ENCODE measurements at regions not wholly inside any gene's neighbourhood (a gene's known extent, or its start where the extent isn't known, plus 50 kb on each side); places are given as distances from the start of the nearest gene placed in this dataset.

DNA sequence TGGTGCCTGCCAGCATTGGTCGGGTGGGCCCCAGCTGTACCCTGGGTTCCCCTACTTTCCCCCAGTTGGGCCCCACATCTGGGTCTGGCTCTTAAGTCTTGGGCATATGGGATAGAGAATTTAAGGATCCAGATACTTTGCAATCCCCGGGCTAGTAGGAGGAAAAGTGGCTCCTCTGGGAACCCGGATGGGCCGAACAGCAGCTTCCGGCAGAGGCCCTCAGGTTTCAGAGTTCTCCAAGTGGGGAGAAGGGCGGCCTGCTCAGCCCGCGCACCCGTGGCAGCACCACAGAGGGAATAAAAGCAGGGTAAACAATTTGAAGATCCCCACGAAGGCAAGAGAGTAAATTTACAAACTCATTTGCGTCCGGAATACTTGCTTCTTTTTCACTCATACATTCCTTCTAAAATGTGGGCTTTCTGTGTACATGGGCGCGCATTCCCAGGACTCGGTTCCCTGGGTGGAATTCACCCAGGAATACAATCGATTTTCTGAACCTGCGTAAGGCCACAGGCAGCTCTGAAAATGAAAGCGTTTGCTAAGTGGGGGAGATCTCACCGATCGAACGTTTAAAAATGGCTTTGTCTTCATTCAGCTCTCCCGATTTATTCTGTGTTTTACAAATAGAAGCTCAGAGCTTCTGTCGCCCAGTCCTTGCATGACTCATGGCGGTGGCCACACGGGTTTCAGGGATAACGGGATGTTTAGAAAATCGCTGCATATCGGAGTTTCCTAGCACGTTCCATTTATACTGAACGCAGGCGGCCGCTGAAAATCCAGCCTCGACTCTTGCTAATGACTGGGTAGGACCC is 74.0 kb upstream of the POLG start:
- Histone ChIP-seq H3K36me3 (ENCODE audit: control insufficient read depth in 5 of 5, insufficient read depth in 5 of 5, low read length in 5 of 5) (no peaks in the 10 kb centered on the region), H3K9me3 (ENCODE audit: control insufficient read depth in 5 of 5, low read length in 5 of 5) (no peaks in the 10 kb centered on the region), H3K9ac (ENCODE audit: low read length in 5 of 5) (no peak overlapping the region), H3K4me1 (ENCODE audit: control insufficient read depth in 5 of 5, insufficient read depth in 5 of 5, low read length in 5 of 5) (peaks cover 0 to 47% (median 37%) of the 10 kb centered on the region in 5 donors), H3K27me3 (ENCODE audit: control insufficient read depth in 5 of 5, insufficient read depth in 4 of 5, low read length in 5 of 5) (peaks cover 84 to 100% (median 93%) of the 10 kb centered on the region in 5 donors), H3K27ac (ENCODE audit: low read depth, low read length) (no peak overlapping the region), H3K4me3 (ENCODE audit: low read depth in 1 of 5, low read length in 5 of 5) (peak overlapping the region; percentile 19 to 60 (median 39))

DNA sequence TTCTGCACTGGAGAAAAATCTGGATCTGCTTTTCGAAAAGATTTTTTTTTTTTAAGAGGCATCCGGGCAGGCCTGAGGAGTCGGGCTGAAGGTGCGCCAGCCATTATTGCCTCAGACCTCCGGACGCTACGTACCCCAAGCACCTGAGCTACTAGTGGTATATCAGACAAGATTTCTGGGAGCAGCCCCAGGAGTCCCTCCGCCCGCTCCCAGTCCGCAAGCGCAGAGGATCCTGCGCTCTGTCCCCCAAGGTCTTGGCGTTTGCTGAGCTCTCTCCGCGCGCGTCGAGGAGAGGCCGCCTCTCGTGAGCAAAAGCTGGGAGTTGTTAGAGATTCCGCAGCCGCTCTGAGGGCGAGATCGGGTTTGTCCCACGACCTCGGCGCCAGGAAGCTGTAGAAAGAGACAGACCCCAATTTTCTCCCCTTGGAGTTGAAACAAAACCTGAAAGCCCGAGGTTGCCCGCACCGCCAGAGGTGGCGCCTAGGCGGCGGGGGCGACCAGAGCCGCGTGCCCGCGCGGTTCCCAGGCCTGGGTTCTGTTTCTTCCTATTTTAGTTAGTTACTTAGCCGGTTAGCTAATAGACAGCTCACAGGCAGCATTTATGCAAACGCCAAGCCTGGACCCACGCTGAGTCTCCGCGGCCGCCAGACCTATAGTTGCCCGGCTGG is 72.5 kb upstream of the POLG start:
- Histone ChIP-seq H3K9ac (ENCODE audit: low read length in 5 of 5) (no peak overlapping the region), H3K27ac (ENCODE audit: low read depth, low read length) (no peak overlapping the region), H3K36me3 (ENCODE audit: control insufficient read depth in 5 of 5, insufficient read depth in 5 of 5, low read length in 5 of 5) (no peaks in the 10 kb centered on the region), H3K27me3 (ENCODE audit: control insufficient read depth in 5 of 5, insufficient read depth in 4 of 5, low read length in 5 of 5) (peaks cover 82 to 99% (median 91%) of the 10 kb centered on the region in 5 donors), H3K4me1 (ENCODE audit: control insufficient read depth in 5 of 5, insufficient read depth in 5 of 5, low read length in 5 of 5) (peaks cover 0 to 49% (median 37%) of the 10 kb centered on the region in 5 donors), H3K4me3 (ENCODE audit: low read depth in 1 of 5, low read length in 5 of 5) (peak overlapping the region in 1 of 5 donors; percentile 32), H3K9me3 (ENCODE audit: control insufficient read depth in 5 of 5, low read length in 5 of 5) (no peaks in the 10 kb centered on the region)

DNA sequence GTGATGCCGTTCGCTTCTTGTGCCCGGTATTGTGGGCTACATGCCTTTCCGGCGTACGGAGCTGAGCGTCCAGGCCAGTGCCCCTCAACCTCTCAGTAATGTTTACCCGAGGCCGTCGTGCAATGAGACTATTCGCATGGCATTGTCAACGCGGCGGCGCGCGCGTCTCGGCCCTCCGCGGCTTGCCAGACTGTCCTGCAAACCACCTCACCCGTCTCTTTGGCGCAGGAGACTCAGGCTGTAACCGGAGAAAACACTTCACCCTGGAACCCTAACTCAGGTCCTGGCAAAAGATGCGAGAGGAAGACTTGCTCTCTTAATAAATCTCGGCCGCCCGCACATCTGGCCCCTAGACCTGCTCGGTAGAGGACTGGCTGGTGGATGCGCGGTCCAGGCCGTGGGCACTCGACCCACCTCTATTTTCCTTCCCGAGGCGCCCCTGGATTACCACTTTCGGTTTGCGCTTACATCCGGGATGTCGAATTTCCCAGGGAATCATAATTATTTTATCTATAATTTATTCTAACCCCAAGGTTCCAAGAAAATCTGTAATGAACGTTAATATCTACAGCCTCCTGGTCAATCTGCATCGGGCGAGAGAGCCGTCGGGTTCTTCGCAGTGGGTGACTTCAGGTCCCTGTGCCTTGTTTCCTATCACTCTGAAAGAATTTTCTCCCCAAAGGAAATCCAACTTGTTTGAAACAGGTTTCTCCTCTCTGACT is 71.8 kb upstream of the POLG start:
- H3K36me3 ChIP-seq (ENCODE audit: control insufficient read depth in 5 of 5, insufficient read depth in 5 of 5, low read length in 5 of 5): no peaks in the 10 kb centered on the region
- H3K27me3 ChIP-seq (ENCODE audit: control insufficient read depth in 5 of 5, insufficient read depth in 4 of 5, low read length in 5 of 5): peaks cover 76 to 99% (median 88%) of the 10 kb centered on the region in 5 donors
- peaks cover 0 to 50% (median 36%) of the 10 kb centered on the region in 5 donors for H3K4me1 ChIP-seq (ENCODE audit: control insufficient read depth in 5 of 5, insufficient read depth in 5 of 5, low read length in 5 of 5)
- no peak overlapping the region for H3K27ac ChIP-seq (ENCODE audit: low read depth, low read length)
- no peak overlapping the region for H3K9ac ChIP-seq (ENCODE audit: low read length in 5 of 5)
- H3K9me3 ChIP-seq (ENCODE audit: control insufficient read depth in 5 of 5, low read length in 5 of 5): no peaks in the 10 kb centered on the region
- H3K4me3 ChIP-seq (ENCODE audit: low read depth in 1 of 5, low read length in 5 of 5): peak overlapping the region in 3 of 5 donors; percentile 27 to 45 (median 43)

- Histone ChIP-seq H3K36me3 (ENCODE audit: control insufficient read depth in 5 of 5, insufficient read depth in 5 of 5, low read length in 5 of 5) (no peaks in the 10 kb centered on the region), H3K4me1 (ENCODE audit: control insufficient read depth in 5 of 5, insufficient read depth in 5 of 5, low read length in 5 of 5) (peaks cover 0 to 49% (median 34%) of the 10 kb centered on the region in 5 donors), H3K27ac (ENCODE audit: low read depth, low read length) (no peak overlapping the region), H3K9me3 (ENCODE audit: control insufficient read depth in 5 of 5, low read length in 5 of 5) (no peaks in the 10 kb centered on the region), H3K9ac (ENCODE audit: low read length in 5 of 5) (no peak overlapping the region), H3K4me3 (ENCODE audit: low read depth in 1 of 5, low read length in 5 of 5) (no peak overlapping the region), H3K27me3 (ENCODE audit: control insufficient read depth in 5 of 5, insufficient read depth in 4 of 5, low read length in 5 of 5) (peaks cover 72 to 99% (median 88%) of the 10 kb centered on the region in 5 donors)
These were observed 70.9 kb upstream of the POLG start for GRCh38 chr15:89405494-89405893.

GRCh38 chr15:89404023-89404422 is 69.4 kb upstream of the POLG start:
- no peak overlapping the region for H3K27ac ChIP-seq (ENCODE audit: low read depth, low read length)
- H3K9me3 ChIP-seq (ENCODE audit: control insufficient read depth in 5 of 5, low read length in 5 of 5): no peaks in the 10 kb centered on the region
- H3K4me1 ChIP-seq (ENCODE audit: control insufficient read depth in 5 of 5, insufficient read depth in 5 of 5, low read length in 5 of 5): peaks cover 0 to 55% (median 37%) of the 10 kb centered on the region in 5 donors
- H3K9ac ChIP-seq (ENCODE audit: low read length in 5 of 5): no peak overlapping the region
- no peaks in the 10 kb centered on the region for H3K36me3 ChIP-seq (ENCODE audit: control insufficient read depth in 5 of 5, insufficient read depth in 5 of 5, low read length in 5 of 5)
- no peak overlapping the region for H3K4me3 ChIP-seq (ENCODE audit: low read depth in 1 of 5, low read length in 5 of 5)
- H3K27me3 ChIP-seq (ENCODE audit: control insufficient read depth in 5 of 5, insufficient read depth in 4 of 5, low read length in 5 of 5): peaks cover 67 to 95% (median 85%) of the 10 kb centered on the region in 5 donors

- peaks cover 62 to 94% (median 85%) of the 10 kb centered on the region in 5 donors for H3K27me3 ChIP-seq (ENCODE audit: control insufficient read depth in 5 of 5, insufficient read depth in 4 of 5, low read length in 5 of 5)
- no peaks in the 10 kb centered on the region for H3K36me3 ChIP-seq (ENCODE audit: control insufficient read depth in 5 of 5, insufficient read depth in 5 of 5, low read length in 5 of 5)
- peaks cover 0 to 40% (median 22%) of the 10 kb centered on the region in 5 donors for H3K4me1 ChIP-seq (ENCODE audit: control insufficient read depth in 5 of 5, insufficient read depth in 5 of 5, low read length in 5 of 5)
- no peak overlapping the region for H3K4me3 ChIP-seq (ENCODE audit: low read depth in 1 of 5, low read length in 5 of 5)
- H3K9me3 ChIP-seq (ENCODE audit: control insufficient read depth in 5 of 5, low read length in 5 of 5): no peaks in the 10 kb centered on the region
- no peak overlapping the region for H3K9ac ChIP-seq (ENCODE audit: low read length in 5 of 5)
- H3K27ac ChIP-seq (ENCODE audit: low read depth, low read length): no peak overlapping the region
These were observed 67.8 kb upstream of the POLG start for GRCh38 chr15:89402518-89402805.

GRCh38 chr15:89401631-89402517 is 67.2 kb upstream of the POLG start:
- Histone ChIP-seq H3K9ac (ENCODE audit: low read length in 5 of 5) (no peak overlapping the region), H3K4me1 (ENCODE audit: control insufficient read depth in 5 of 5, insufficient read depth in 5 of 5, low read length in 5 of 5) (peaks cover 0 to 34% (median 18%) of the 10 kb centered on the region in 5 donors), H3K27me3 (ENCODE audit: control insufficient read depth in 5 of 5, insufficient read depth in 4 of 5, low read length in 5 of 5) (peaks cover 59 to 94% (median 85%) of the 10 kb centered on the region in 5 donors), H3K36me3 (ENCODE audit: control insufficient read depth in 5 of 5, insufficient read depth in 5 of 5, low read length in 5 of 5) (no peaks in the 10 kb centered on the region), H3K9me3 (ENCODE audit: control insufficient read depth in 5 of 5, low read length in 5 of 5) (no peaks in the 10 kb centered on the region), H3K4me3 (ENCODE audit: low read depth in 1 of 5, low read length in 5 of 5) (no peak overlapping the region), H3K27ac (ENCODE audit: low read depth, low read length) (no peak overlapping the region)

GRCh38 chr15:89400782-89401545 is 66.3 kb upstream of the POLG start:
- Histone ChIP-seq H3K4me1 (ENCODE audit: control insufficient read depth in 5 of 5, insufficient read depth in 5 of 5, low read length in 5 of 5) (peaks cover 0 to 25% (median 12%) of the 10 kb centered on the region in 5 donors), H3K4me3 (ENCODE audit: low read depth in 1 of 5, low read length in 5 of 5) (no peak overlapping the region), H3K27ac (ENCODE audit: low read depth, low read length) (no peak overlapping the region), H3K9me3 (ENCODE audit: control insufficient read depth in 5 of 5, low read length in 5 of 5) (no peaks in the 10 kb centered on the region), H3K27me3 (ENCODE audit: control insufficient read depth in 5 of 5, insufficient read depth in 4 of 5, low read length in 5 of 5) (peaks cover 50 to 91% (median 82%) of the 10 kb centered on the region in 5 donors), H3K36me3 (ENCODE audit: control insufficient read depth in 5 of 5, insufficient read depth in 5 of 5, low read length in 5 of 5) (no peaks in the 10 kb centered on the region), H3K9ac (ENCODE audit: low read length in 5 of 5) (no peak overlapping the region)
